ENCODE measurements at regions not wholly inside any gene's neighbourhood (a gene's known extent, or its start where the extent isn't known, plus 50 kb on each side); places are given as distances from the start of the nearest gene placed in this dataset.

- DNase-seq, result no peak
Measured at GRCh38 chr2:191738003-191738402, 60.1 kb downstream of the NABP1 start.

- DNase-seq, result no peak
Measured at GRCh38 chr2:191738667-191739066, 60.7 kb downstream of the NABP1 start.

GRCh38 chr2:191739194-191739593 lies 61.3 kb downstream of the NABP1 start:
- no peak for DNase-seq

GRCh38 chr2:191740016-191740419 lies 62.1 kb downstream of the NABP1 start:
- no peak for DNase-seq

- no peak for DNase-seq
Measured at GRCh38 chr2:191740759-191741158, 62.8 kb downstream of the NABP1 start.

DNA sequence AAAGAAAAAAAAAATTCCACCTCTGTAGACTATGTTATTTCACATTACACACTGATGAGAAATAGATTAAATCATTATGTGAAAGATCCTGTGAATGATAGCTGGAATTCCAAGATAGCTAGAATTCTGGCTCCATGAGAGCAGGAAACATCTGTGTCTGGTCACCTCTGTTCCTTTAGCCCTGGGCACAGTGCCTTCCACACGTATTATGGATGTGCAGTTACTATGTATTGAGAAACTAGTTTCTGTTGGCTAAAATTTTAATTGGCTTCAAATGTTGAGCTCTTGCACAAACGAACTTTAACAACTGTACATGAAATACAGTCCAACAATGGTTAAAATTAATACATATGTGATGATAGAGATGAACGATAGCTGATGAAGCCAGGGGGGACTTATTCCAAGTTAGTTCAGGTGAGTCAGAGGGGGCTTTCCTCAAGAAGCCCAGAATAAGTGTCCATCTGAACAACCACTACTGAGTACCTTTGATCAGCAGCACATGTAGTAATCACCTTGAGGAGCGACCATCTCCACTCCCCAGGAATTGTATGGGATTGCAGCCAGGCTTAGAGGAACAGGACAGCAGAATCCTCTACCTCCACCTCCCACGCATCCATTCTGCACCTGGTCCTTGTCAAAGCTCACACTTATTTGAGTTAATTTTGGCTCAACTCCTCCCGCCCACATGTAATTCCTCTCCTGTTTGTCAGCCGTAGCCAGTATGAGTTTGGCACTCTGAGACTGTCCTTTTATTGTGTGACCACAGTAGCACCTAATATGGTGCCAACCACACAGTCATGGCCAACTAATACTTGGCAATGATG lies 68.6 kb downstream of the NABP1 start:
- DNase-seq, result no peak

GRCh38 chr2:191747170-191747530 lies 69.2 kb downstream of the NABP1 start:
- DNase-seq, result no peak

DNA sequence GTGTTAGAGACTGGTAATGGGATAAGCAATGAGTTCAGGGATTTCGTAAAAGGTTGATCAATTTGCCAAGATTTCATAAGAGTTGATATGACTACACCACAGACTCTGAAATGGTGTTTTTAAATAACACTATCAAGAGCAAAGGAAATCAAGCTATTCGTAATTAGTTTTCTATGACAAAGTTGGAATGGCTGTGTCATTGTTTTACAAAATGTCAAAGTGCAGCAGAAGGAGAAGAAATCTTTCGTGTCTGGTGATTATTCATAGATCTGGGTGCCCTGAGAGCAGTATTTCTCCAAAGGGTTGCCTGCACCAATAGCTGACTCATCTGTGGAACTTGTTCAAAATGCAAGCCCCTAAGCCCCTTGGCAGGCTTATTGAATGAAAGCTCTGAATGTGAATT lies 70.1 kb downstream of the NABP1 start:
- DNase-seq, result no peak

GRCh38 chr2:191748528-191749180 lies 70.7 kb downstream of the NABP1 start:
- DNase-seq, result no peak

DNA sequence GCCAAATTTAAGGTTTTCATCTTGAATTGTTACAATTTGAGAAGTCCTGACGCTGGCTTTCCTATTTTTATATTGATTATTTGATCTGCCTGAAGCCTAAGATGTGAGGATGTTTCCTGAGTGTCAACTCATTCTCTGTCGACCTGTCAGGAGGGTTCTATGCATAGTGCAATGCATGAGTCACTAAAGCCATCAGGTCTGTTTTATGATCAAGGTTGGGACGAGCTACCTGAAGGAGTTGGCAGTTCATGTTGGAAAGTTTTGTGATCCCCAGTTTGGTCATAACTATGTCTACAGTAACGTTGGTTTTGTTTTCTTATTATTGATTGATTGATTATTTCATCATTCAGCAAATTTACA lies 71.2 kb downstream of the NABP1 start:
- no peak for DNase-seq

- DNase-seq, result no peak
Measured at GRCh38 chr2:191754103-191754502, 76.2 kb downstream of the NABP1 start.

DNA sequence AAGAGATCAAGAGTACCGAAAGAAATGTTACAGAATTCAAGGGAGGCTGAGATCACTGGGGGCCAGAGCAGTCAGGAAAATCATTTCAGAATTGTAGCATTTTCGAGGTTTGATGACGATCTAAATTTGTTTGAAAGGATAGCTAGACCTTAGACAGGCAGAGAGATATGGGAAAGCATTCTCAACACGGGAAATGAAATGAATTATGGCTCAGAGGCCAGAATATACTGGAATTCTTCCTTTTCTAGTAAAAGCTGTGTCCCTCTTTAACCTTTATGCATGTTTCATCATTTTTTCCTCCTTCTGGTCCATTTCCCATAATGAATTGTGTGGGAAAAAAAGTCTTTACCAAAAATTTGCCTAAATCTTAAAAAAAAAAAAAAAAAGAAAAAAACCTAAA lies 78.8 kb downstream of the NABP1 start:
- DNase-seq, result no peak

DNA sequence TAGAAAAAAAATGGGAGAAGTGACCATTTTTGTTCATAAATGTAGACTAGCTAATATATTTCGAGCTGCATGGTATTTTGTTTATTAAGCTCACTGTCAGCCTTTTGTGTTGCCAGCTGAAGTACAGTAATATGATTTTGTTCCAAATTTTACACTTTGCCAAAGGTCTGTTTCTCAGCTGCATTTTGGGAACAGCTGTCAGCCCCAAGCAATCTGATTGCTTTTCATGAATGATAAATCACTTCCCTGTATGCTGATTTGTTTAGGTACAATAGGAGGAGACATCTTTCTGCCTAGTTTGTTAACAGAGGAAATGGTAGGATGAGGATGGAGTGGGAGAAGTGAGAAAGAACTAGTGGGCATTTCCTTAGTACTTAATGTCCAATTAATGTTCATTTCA lies 79.3 kb downstream of the NABP1 start:
- no peak for DNase-seq

DNA sequence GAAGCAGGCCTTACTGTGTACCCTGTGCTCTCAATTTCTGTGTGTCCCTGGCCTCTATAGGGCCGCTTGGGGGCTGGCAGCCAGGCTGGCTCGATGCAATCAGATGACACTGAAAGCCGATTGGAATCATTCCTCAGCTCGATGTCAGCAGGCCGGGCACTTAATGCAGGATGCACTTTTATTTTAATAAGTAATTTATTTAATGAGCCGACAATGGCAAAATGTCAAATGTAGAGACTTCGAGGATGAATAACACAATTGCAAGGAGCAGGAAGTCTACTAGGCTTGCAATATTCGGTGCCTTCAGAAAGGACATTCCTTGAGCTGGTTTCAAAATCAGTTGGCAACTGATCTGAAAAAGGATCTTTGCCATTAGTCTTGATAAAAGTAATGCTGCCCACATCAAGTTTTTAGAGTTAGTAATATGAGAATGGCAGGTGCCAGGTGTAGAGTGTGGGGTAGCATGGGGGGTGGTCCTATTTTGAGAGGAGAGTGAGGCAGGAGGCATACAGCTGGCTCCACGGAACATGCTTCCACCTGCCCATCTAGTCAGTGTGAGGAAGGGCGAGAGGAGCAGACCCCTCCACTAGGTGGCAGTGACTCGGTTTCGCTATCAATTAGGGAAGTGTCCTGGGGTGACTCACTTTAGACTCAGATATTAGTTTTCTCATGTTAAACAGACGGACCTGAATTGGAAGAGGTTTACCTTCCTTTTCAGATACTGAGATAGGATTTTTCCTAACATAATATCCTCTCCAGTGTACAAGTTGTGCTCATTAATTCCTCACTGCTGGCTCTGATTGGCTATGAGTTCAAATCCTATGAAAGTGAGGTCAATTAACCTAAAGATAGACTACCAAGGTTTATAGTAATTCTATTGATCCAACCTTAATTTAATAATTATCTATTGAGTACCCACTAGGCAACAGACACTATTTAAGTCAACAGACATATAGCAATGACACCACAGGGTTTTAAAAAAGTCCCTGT lies 80.9 kb downstream of the NABP1 start:
- peak; percentile 67 for DNase-seq

DNA sequence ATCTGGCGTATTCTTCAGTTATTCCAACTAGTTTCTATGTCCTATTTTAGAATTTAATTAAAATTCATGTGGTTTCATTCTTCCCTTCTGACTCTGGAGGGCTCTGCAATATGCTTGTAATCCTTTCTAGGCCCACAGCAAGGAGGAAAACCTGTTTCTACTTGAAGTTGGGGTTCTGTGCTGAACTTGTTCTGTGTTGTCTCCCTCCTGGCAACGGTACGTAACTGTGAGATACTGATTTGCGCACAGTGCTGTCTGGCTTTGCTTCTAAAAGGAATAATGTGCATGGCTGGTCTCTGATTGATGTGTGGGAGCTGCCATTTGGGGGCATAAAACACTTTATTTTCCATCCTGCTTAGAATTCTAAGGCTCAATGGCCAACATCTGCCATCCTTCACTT lies 81.7 kb downstream of the NABP1 start:
- DNase-seq, result no peak

DNA sequence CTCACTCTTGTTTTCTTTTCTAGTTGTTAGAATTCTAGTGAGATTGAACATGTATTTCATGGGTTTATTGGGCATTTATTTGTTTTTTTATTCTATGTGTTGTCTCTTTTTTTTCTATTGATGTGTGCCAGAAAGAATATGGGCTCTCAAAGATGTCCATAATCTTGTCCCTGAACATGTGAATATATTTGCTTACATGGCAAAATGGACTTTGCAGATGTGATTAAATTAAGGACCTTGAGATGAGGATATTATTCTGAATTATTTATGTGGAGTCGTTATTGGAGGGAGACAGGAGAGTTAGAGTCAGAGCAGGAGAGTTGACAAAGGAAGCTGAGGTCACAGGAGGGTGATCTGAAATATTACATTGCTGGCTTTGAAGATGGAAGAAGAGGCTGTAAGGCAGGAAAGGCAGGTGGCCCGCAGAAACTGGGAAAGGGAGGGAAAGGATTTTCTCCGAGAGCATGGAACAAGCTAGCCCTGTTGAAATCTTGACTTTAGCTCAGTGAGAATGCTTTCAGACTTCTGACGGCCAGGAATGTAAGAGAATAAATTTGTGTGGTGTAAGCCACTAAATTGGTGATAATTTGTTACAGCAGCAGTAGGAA lies 82.8 kb downstream of the NABP1 start:
- no peak for DNase-seq

- DNase-seq, result no peak
Measured at GRCh38 chr2:191773136-191773535, 73.8 kb downstream of the CAVIN2 start.

- DNase-seq, result no peak
Measured at GRCh38 chr2:191777351-191777750, 69.5 kb downstream of the CAVIN2 start.

DNA sequence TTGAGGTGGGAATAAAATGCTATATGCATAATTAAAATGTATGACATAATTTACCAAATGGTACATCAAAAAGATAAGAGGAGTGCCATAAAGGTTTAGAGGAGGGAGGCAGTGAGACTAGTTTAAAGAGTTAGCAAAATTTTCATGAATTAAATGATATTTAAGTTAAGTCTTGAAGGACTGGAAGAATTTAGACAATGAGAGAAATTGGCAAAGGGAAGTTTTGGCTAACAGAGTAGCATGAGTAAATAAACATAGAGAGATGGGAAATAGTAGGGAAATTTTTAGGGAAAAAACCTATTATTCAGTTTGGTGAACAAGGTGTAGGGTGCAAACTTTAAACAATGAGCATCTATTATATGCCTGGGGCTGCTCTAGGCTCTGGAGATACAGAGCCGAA lies 68.8 kb downstream of the CAVIN2 start:
- no peak for DNase-seq

DNA sequence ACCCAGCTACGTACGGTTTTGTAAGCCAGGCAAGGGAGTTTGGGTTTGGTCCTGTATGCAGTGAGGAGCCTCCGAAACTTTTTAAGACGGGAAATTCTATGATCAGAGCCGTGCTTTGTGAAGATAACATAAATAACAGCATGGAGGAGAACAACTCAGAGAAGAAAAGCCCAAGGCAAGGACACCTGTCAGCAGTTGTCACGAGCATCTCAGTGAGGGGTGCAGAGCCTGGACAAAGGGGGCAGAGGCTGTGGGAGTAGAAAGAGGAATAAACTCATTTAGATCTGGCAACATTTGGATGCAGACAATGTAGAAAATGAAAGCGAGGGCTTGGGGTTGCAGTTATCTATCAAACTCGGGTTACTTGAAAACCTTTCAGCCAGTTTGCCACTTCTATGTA lies 64.5 kb downstream of the CAVIN2 start:
- DNase-seq, result no peak

DNA sequence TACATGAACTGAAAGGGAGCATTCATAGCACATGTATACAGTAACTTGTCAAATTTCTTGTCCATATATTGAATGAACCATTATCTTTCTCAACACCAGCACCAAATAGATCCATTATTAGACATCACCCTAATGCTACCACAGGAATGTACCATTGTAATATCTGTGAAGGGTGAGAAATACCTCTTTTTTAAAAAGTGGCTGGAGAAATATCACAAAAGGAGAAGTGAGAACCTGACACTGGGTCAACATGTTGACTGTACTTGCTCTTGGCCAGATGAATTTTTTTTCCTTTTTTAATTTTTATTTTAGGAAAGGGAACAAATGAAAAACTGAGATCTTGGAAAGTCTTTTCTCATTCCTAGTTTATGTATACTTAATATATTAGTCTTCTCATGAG lies 63.5 kb downstream of the CAVIN2 start:
- no peak for DNase-seq
